GM12872 (cell line): ENCODE measurements at regions not wholly inside any gene's neighbourhood (a gene's known extent, or its start where the extent isn't known, plus 50 kb on each side); places are given as distances from the start of the nearest gene placed in this dataset.

Source experiments
- CTCF ChIP-seq: IDR thresholded peaks from 3 replicates; pipeline ENCODE4 v1.5.1; 2011; ENCODE audit warnings: low read depth, mild to moderate bottlenecking, low read length, moderate library complexity; ENCODE audit not compliant: insufficient read depth

- TF ChIP-seq CTCF = no peak
Measured at GRCh38 chr6:79783670-79784394, 152.7 kb downstream of the SH3BGRL2 start.

- no peak for TF ChIP-seq CTCF
Measured at GRCh38 chr6:79782792-79783580, 151.9 kb downstream of the SH3BGRL2 start.

GRCh38 chr6:79781916-79782315, 150.8 kb downstream of the SH3BGRL2 start:
- TF ChIP-seq CTCF = no peak

- TF ChIP-seq CTCF = no peak
Measured at GRCh38 chr6:79780881-79781280, 149.8 kb downstream of the SH3BGRL2 start.

GRCh38 chr6:79778816-79779215, 147.7 kb downstream of the SH3BGRL2 start:
- no peak for TF ChIP-seq CTCF

- TF ChIP-seq CTCF = peak; percentile 97
Measured at GRCh38 chr6:79777713-79778579, 146.8 kb downstream of the SH3BGRL2 start.

GRCh38 chr6:79776076-79776475, 144.9 kb downstream of the SH3BGRL2 start:
- no peak for TF ChIP-seq CTCF
